Stimulated activated CD8-positive, alpha-beta memory T cell treated with anti-CD3 and anti-CD28 coated beads, Interleukin-15, amount 100 ng/mL, for 24 hours (primary cell): ENCODE measurements at regions not wholly inside any gene's neighbourhood (a gene's known extent, or its start where the extent isn't known, plus 50 kb on each side); places are given as distances from the start of the nearest gene placed in this dataset.
"Not testable (repeated sequence)": the region's sequence is repeated elsewhere in the genome, so short reads cannot be mapped to it uniquely, and the experiment has no call there.

Source experiments
- DNase-seq: peaks from one replicate; pipeline ENCODE4 v3.0.0-alpha.2; 2020; ENCODE audit warnings: low read depth

DNA sequence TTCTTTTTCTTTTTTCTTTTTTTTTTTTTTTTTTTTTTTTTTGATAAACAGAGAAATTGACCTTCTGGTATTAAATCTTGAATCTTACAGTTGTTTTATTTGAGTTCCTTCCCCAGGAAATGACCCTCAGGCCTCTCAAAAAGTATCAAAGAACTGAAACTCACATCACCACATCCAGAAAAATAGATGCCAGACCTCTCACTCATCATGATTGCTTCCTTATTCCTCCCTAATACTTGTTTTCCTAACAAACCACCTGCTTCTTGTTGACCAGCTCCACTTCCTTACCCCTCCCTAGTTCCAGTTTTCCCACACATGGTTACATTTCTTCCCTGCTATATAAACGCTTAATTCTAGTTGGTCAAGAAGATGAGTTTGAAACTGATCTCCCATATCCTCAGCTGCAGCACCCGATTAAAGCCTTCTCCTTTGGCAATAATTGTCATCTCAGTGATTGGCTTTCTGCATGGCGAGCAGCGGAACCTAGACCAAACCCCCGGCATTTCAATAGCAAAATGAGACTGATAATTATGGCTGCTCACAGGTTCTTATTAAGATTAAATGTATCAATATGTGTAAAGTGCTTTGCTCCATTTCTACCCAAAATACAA is 681.1 kb upstream of the AUTS2 start:
- no peak for DNase-seq

DNA sequence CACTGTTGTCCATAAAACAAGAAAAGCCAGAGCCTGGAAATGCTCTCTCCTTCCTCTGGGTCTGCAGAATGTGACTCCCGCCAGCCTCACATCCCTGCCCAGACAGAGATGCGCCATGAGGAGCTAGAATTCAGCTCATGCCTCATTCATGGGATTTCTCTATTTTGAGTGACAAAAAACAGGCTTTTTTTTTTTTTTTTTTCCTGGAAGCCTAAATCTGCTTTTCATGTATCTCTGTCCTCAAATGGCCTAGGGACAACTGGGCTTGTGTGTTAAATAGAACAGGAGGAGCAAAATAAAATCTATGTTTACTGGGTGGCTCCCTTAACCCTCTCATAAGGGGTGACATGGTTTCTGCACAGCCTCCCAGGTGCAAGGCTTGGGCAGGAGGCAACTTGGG is 679.7 kb upstream of the AUTS2 start:
- no peak for DNase-seq

DNA sequence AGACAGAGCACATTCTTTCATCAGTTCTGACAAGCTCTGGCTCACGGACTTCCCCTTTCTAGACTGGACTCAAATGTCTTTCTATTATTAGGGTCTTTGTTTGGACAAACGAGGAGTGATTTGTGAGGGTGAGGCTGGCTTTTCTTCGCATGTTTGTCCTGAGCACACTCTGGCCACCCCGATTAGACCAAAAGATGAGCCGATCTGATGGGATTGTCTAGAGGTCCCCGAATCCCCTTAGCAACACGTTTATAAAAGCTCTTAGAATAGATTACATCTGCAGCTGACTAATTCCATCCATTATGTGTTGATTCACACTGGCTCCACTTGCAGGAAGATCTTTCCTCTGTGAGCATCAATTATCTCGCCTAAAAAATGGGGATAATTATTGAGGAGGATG is 675.4 kb upstream of the AUTS2 start:
- no peak for DNase-seq

DNA sequence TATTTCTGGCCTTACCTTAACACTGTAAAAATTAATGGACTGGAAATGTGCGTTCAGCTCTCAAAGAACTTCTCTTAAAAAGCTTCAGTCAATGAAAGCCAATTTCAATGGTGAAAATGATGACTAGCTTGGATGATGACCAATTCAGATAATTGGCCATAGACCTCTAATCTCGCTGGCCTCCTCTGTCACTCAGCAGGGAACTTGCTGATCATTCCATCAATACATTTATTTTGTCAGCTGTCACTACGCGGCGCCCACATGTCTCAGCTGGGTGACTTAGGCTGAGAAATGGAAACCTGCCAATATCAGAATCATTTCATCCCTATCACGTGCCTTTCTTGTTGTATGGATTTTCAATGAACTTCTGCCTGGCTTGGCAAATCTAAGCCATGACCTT is 673.0 kb upstream of the AUTS2 start:
- no peak for DNase-seq

DNA sequence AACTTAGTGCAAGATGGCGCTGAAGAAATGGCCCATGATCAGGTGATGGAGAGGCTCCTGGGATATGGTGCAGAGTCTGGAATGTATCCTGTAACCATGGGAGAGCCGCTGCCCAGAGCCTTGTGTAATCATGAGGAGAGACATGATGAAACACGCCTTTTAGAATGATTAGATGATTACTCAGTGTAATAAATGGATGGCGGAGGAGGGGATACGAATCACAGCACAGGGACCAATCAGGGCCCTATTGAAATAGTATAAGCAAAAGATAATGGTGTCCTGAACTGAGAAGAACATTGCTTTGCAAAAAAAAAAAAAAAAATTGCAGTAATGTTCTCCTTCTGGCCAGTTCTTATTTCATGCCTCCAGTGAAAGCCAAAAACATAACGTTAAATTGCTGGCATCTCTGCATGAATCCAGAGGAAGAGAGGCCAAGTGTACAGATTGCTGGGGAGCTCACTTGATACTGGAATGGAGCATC is 668.5 kb upstream of the AUTS2 start:
- no peak for DNase-seq

DNA sequence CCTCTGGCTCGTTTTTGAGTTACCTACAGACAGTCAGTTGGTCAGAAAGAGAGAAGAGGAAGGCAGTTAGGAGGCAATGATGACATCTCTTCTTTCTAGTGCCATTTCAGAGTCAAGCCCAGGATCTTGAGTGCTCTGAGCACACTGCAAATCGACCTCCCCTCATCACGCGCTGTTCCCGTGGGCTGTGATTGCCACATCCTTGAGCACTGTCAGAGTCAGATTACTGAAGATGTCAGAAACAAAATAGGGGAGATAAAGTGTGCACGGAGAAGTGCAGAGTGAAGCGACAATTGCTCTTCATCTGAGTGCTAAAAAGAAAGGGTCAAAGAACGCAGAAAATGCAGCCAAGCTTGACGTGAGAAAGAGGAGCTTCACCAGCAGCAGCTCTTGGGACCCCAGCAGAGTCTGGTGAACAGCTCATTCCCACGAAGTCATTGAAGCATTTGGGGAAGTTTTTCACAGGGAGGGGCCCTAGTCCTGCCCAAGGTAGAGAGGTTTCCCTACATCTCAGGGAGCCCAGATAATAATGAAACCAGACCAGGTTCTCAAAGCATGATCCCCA is 661.7 kb upstream of the AUTS2 start:
- DNase-seq = no peak

DNA sequence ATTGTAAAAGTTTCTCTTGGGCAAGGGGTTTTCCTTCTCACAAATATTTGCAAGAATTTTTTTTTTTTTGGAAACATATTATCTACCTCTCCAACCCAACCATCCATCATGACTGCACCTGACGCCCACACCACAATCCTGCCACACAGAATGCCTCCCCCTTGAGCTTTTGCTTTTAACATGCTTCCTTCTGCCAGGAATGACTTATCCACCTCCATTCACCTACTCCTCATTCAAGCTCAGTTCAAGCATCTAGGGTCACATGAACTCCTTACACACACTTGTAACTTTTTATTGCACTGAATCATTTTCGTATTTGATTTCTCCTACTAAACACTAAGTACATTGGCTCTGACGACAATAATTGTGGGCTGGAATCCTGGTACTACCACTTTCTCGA is 660.1 kb upstream of the AUTS2 start:
- DNase-seq = no peak

DNA sequence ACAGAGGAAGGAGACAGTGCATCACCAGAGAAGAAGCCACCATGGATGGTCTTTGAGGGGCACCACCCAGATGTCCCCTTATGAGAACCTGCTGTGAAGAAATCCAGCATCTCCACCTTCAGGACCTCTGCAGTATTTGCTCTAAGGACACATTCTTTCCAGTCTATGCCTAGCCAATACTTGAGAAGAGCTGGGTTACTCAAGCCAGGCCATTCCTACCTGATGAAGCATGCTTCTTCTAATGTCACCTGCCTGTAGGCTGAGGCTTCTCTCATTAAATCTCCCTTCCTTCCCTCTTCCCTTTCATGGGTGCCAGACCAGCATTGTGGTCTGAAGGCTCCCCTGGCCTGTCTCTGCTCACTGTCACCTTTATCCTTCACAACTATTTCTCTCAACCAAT is 654.5 kb upstream of the AUTS2 start:
- DNase-seq = no peak

DNA sequence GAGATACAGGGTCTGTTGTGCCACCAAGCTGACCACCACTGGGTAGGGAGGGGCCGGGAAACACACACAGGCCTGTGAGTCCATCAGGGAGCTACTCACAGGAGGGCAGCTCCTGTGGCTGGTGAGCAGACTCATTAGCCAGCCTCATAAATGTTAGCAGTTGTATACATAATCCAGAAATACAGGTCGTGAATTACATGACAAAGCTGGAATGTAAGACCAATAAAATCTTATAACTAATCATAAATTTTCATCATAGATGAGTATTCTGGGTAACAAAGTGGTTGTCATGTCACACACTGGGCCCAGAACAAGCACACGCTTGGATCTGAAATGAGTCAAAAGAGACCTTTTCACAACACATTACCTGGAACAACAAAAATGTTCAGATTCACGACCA is 642.6 kb upstream of the AUTS2 start:
- DNase-seq = no peak

DNA sequence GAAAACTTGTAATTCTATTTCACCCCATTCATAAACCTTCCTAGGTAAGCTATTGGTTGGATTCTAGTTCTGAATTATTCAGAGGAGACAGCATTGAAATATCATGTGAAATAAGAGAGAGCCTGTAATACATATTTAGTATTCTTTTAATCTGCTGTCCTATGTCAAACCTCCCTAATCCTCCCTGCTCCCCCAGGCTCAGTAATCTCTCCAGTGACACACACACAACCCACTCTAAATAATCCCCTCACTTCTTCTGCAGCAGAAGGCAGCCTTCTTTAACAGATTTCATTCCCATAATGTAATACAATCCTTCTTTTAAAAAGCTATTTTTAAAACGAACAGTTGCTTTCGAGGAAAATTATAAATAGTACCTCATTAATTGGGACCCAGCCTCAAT is 639.7 kb upstream of the AUTS2 start:
- DNase-seq = no peak

DNA sequence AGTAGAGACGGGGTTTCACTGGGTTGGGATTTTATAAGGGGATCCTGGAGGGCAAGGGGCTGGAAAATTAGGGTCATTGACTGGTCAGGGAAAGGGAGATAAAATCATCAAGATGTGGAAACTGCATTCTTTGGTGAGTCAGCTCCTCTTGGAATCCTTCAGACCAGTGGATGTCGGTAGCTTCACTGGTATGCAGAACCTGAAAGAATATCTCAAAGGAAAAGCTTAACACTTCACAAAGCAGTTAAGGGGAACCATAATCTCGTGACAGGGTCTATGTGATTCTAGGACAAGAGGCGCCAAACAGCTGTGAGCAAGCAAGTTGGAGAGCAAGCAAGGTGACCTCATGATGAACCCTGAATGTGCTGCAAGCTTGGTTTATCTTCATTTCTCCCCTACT is 634.7 kb upstream of the AUTS2 start:
- DNase-seq = no peak

DNA sequence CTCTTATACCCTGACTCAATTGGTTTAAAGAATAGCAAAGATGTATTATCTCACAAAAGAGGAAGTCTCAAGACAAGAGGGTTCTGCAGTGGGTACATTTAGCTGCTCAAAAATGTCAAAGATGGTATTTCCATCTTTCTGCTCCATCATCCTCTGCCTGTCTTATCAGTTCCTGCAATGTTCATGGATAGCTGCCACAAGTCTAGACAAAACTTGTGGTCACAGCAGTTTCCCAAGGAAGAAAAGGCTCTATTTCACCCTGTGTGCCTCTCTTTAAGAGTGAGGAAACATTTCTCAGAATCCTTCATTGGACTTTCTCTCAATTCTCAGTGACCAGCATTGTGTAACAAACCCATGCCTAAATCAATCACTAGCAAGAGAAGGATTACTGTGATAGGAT is 634.2 kb upstream of the AUTS2 start:
- no peak for DNase-seq

DNA sequence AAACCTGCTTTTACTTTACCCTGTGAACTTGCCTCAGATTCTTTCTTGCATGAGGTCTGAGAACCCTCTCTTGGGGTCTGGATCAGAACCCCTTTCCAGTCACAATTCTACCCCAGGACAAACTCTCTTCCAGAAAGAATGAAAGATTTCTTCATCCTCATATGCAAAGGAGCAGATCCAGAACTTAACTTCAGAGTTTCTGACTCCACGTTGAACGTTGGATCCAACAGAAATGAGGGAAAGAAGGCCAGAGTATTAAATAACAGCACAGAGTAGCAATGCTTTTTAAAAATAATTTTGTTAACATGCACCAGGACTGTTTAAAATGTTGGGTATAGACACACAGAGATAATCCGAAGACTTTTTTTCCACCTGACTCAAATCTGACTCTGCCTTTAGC is 632.9 kb upstream of the AUTS2 start:
- no peak for DNase-seq

DNA sequence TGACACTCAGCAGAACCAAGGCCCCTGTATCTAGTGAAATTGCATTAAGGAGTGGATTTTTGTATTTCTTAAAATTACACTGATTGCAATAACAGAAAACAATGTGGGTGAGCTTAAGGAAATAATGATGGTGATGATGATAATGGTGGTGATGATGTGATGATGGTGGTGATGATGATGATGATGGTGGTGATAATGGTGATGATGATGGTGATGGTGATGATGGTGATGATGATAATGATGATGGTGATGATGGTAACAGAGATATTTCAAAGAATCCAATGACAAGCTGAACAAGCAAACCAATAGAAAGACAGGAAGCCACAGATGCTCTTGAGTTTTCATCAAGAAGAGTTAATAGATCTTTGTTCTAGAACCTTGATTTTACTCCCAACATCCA is 630.7 kb upstream of the AUTS2 start:
- no peak for DNase-seq

DNA sequence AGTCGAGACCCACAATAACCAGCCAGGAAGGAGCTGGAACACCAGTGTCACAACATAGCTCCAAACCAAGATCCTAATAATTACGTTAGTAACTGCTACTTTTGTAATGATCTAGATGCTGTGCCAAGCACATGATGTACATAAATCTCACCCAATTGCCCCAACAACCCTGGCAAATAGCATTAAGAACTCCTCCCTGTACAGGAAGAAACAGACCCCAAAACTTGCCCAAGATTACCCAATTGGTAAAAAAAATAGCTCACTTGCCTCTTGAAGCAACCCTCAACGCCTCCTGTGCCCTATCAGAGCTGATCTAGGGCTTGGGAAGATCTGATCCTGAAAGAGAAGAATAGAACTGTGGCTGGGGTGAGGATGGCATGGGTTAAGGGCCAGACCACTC is 628.7 kb upstream of the AUTS2 start:
- no peak for DNase-seq

DNA sequence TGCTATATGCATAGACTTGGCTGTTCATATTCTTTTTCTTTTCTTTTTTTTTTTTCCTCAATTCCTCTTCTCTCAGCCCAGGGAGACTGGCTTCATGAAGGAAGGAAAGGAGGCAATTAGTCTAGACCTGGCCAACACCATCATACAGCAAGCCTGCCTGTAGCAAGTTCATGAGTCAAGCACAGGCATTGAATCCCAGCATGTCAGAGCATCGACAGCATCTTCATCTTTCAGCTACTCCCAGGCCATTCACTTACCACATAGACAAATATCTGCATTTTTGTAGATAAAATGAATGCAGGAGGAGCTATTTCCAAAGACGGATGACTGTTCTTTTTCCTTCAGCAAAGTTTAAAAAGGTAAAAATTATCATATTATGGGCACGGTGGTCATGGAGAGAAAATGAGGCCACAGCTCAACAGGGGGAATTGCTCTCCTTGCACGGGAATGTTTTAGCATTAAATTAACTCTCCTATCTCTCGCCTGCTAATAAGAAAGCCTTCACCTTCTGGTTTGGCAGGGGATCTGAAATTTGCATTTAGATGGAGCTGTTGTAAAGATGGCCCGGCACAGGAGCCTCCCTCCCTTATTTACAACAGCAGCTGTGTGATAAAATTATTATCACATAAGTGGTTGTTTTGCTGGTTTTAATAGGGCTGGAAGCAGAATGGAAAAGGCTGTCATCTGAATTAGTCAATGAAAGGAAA is 626.5 kb upstream of the AUTS2 start:
- DNase-seq = no peak

DNA sequence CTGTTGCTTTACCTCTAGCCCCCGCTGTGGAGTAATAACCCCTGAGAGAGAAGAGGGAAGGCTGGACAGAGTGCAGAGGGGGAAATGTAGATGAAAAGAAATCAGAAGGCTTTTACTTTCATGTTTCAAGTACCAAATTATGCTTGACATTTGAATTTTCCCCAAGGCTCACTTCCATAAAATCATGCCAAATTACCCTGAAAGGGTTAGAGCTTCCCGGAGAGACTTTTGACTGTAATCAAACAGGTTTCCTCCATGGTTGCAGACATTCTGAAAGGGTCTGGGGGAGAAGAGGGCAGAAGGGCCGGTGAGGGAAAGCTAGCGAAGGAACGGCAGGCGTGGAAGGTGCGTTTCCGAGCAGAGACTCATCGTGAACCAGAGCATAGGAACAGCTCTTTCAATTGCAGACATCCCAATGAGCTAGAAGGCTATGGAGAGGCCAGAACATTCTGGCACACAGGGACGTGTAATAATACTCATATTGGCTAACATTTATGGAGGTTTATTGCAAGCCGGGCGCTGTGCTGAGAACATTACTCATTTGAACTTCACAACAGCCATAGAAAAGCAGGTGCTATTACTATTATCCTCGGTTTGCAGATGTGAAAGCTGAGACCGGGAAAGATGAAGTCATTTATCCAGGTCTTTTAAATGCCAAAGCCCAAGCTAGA is 620.8 kb upstream of the AUTS2 start:
- DNase-seq = no peak

DNA sequence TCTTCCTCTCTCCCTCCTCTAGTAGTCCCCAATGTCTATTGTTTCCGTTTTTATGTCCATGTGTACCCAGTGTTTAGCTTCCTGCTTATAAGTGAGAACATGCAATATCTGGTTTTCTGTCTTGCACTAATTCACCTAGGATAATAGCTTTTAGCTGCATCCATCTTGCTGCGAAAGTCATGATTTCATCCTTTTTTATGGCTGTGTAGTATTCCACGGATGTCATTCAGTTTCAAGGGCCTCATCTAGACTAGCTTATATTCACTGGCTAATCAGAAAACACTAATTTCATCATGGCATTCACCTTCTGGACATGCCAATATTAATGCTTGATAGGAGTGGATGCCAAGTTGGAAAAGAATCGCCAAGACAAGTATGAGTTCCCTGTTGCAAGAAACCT is 619.6 kb upstream of the AUTS2 start:
- DNase-seq = no peak

DNA sequence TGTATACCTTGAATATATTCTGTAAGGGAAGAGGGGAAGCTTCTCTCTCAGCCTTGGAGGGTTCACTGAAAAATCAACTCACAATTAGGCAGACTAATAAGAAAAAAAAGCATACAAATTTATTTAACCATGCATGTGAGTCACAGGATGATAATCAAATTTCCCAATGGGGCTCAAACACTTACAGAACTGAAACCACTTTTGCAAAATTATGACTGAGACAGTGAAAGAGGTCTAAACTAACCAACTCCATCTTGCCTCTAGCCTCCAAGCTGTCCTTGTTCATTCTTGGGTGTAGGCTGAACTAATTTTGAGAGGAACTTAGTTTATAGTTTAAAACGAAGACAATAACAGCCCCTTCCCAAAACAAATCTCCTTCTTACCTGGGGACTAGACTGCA is 618.3 kb upstream of the AUTS2 start:
- no peak for DNase-seq

DNA sequence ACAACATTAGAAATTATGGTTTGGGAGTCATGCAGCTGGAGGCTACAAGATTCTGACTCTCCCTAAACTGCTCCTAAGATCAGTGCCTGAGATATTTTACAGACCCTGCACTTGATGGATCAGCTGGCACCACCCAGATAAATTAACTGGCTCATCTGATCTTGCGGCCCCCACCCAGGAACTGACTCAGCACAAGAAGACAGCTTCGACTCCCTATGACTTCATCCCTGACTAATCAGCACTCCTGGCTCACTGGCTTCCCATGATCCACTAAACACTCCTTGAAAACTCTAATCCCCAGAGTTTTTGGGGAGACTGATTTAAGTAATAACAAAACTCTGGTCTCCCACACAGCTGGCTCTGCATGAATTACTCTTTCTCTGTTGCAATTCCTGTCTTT is 617.8 kb upstream of the AUTS2 start:
- DNase-seq = not testable (repeated sequence)

DNA sequence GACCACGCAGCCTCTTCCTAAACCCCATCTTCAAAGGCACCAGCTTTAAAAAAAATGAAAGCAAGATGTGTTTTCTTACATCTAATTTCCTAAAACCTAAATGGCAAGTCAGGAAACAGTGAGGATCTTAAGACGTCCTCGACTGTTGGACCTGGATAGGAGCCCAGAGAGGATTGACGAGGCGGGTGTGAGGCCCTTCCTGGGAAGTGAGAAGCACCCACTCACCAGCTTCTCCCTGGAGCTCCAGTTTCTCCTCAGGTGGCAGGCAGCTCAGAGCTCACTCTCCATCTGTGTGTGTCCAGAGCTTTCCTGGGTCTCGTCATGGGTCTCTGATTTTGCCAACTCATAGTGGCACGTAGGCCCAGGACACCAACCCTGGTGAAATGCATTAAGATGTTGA is 614.0 kb upstream of the AUTS2 start:
- no peak for DNase-seq

DNA sequence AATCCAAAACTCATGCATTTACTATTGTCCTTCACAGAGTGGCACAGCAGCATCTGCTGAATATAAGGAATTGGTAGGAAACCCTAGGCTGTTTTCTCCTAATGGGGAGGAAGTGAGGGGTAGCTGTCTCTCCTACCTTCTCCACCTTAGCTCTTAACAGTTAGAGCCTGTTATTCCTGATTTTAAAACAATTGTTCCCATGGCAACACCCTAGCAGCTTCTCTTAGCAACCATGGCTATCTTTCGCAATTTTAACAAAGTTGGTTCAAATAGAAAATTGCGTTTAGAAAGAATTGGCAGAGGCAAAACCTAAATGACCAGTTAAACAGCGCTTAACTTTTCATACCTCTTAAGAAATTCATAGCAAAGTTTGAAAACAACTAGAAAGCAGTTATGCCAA is 603.4 kb upstream of the AUTS2 start:
- no peak for DNase-seq

DNA sequence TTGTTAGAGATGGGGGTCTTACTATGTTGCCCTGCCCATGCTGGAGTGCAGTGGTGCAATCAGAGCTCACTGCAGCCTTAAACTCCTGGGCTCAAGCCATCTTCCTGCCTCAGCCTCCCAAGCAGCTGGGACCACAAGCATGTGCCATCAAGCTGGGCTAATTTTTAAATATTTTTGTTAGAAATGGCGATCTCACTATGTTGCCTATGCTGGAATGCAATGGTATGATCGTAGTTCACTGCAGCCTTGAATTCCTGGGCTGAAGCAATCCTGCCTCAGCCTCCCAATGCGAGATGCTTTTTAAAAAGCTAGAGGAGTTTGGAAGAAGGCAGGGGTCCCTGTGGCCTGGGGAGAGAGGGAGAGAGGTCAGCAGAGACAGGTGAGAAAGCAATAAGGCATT is 600.1 kb upstream of the AUTS2 start:
- no peak for DNase-seq
